ENCODE measurements at regions not wholly inside any gene's neighbourhood (a gene's known extent, or its start where the extent isn't known, plus 50 kb on each side); places are given as distances from the start of the nearest gene placed in this dataset.

DNA sequence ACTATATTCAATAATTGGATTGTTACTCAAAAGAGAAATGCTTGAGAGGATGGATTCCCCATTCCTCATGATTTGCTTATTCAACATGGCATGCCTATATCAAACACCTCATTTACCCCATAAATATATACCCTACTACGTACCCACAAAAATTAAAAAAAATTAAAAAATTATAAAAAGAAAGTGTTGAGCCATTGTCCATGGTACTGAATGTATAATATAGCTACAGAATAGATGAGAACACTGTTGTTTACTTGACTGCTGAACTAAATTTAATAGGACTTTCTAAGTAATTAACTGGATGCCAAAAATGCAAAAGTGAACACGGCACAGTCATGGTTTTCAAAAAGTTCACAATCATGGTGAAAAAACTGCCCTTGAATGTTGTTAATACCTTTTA, 725.8 kb downstream of the KCTD16 start:
- TF ChIP-seq NR2C2 (CRISPR knock-in tag; IDR thresholded peaks at IDR 0.05), result no peak
- TF ChIP-seq NR2C2 (tag; IDR thresholded peaks at IDR 0.05), result no peak
- no peak for TF ChIP-seq MAFK (IDR thresholded peaks at IDR 0.05; ENCODE audit: low read length)

All from K562 (cell line).